ENCODE measurements at regions not wholly inside any gene's neighbourhood (a gene's known extent, or its start where the extent isn't known, plus 50 kb on each side); places are given as distances from the start of the nearest gene placed in this dataset.

DNA sequence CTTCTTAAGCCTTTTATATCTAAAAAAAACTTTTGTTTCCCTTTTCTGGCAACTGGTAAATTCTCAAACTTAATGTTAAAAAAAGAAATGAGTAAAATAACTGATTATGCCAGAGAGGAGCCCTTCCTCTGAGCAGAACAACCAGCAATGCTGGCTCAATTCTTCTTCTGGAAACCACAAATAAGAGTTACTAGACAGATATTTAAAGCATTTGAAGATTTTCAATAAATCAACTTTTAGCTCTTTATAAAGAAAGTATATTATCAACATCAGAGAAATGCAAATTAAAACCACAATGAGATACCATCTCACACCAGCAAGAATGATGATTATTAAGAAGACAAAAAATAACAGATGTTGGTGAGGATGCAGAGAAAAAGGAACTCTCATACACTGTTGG, 61.1 kb upstream of the TCF21 start (continued):
- TF ChIP-seq, protein P1, sequence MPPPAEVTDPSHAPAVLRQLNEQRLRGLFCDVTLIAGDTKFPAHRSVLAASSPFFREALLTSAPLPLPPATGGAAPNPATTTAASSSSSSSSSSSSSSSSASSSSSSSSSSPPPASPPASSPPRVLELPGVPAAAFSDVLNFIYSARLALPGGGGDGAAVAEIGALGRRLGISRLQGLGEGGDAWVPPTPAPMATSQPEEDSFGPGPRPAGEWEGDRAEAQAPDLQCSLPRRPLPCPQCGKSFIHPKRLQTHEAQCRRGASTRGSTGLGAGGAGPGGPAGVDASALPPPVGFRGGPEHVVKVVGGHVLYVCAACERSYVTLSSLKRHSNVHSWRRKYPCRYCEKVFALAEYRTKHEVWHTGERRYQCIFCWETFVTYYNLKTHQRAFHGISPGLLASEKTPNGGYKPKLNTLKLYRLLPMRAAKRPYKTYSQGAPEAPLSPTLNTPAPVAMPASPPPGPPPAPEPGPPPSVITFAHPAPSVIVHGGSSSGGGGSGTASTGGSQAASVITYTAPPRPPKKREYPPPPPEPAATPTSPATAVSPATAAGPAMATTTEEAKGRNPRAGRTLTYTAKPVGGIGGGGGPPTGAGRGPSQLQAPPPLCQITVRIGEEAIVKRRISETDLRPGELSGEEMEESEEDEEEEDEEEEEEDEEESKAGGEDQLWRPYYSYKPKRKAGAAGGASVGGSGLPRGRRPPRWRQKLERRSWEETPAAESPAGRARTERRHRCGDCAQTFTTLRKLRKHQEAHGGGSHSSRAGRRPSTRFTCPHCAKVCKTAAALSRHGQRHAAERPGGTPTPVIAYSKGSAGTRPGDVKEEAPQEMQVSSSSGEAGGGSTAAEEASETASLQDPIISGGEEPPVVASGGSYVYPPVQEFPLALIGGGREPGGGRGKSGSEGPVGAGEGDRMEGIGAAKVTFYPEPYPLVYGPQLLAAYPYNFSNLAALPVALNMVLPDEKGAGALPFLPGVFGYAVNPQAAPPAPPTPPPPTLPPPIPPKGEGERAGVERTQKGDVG (CRISPR knock-in tag; IDR thresholded peaks at IDR 0.05): no peak
- TF ChIP-seq ETV6 (conservative IDR thresholded peaks at IDR 0.05 in 1 of 2, IDR thresholded peaks at IDR 0.05 in 1 of 2; ENCODE audit: borderline replicate concordance in 1 of 2, low read depth in 1 of 2): no peak
- TF ChIP-seq SMAD5 (IDR thresholded peaks at IDR 0.05; ENCODE audit: low read depth): no peak

DNA sequence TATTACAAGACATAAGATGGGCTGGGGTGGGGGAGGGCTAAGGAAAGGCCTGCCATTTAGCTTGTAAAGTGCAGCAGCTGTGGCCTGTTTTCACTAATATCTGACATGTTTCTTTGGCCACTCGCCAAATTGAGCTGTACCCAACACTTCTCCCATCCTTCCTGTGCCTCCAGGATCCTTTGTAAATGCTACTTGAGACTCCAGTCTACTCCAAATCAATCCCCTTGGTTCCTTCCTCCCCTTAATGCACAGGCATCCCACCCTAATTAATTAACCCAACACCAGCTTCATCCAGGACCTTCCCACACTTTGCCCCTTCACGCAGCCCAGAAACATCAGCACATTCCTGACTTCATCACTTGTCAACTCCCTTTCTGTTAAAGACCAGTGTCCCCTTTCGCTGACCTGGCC, 55.0 kb upstream of the TCF21 start:
- intact Hi-C loops (cut with micrococcal nuclease; ENCODE audit: unreplicated experiment): no loop called here
- no peak overlapping the region for H3K4me2 ChIP-seq (ENCODE audit: control insufficient read depth, insufficient read depth)
- SMC1A ChIA-PET (ENCODE audit: uncharacterized antibody, unreplicated experiment): interaction anchor here (1.0 to 1.1 kb wide), 2 partner anchors 12 to 263 kb away, joined by 3 to 4 read pairs; no protein-coding TSS in a partner anchor
- FAIRE-seq (no peak), ATAC-seq (no peak), DNase-seq (ENCODE audit: low read depth, low spot score) (no peak)
- no peaks in the 10 kb centered on the region for H3K79me2 ChIP-seq (ENCODE audit: control insufficient read depth, insufficient read depth, low read length)
- H3K4me3 ChIP-seq: no peak overlapping the region
- H2AFZ ChIP-seq (ENCODE audit: control insufficient read depth, low read depth, low read length): no peak overlapping the region
- TF ChIP-seq CBX3 (IDR thresholded peaks at IDR 0.05; ENCODE audit: borderline replicate concordance, low read depth) (no peak), MYC (IDR thresholded peaks at IDR 0.05; ENCODE audit: insufficient read depth, insufficient read length, insufficient replicate concordance, low read length, severe bottlenecking) (no peak), EZH2 (IDR thresholded peaks at IDR 0.05; ENCODE audit: borderline replicate concordance, control insufficient read depth, low read depth, low read length) (no peak), MTA2 (IDR thresholded peaks at IDR 0.05; ENCODE audit: low read depth) (no peak), KLF5 (IDR thresholded peaks at IDR 0.05; ENCODE audit: partially characterized antibody) (no peak), KAT2A (conservative IDR thresholded peaks at IDR 0.05; ENCODE audit: control insufficient read depth, low read depth, low read length) (no peak), WRNIP1 (IDR thresholded peaks at IDR 0.05; ENCODE audit: borderline replicate concordance, low read depth, low read length) (no peak), RFX5 (IDR thresholded peaks at IDR 0.05; ENCODE audit: low read depth, low read length) (no peak), ATF7 (IDR thresholded peaks at IDR 0.05; ENCODE audit: low read depth) (no peak), ZNF384 (IDR thresholded peaks at IDR 0.05; ENCODE audit: borderline replicate concordance, low read depth, low read length) (no peak), POU2F2 (IDR thresholded peaks at IDR 0.05; ENCODE audit: borderline replicate concordance, low read depth, low read length) (no peak), ASH2L (IDR thresholded peaks at IDR 0.05; ENCODE audit: borderline replicate concordance, low read depth) (no peak)
- TF ChIP-seq, protein P2, sequence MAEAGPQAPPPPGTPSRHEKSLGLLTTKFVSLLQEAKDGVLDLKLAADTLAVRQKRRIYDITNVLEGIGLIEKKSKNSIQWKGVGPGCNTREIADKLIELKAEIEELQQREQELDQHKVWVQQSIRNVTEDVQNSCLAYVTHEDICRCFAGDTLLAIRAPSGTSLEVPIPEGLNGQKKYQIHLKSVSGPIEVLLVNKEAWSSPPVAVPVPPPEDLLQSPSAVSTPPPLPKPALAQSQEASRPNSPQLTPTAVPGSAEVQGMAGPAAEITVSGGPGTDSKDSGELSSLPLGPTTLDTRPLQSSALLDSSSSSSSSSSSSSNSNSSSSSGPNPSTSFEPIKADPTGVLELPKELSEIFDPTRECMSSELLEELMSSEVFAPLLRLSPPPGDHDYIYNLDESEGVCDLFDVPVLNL (IDR thresholded peaks at IDR 0.05; ENCODE audit: low read depth, low read length): no peak
- TF ChIP-seq, protein P3, sequence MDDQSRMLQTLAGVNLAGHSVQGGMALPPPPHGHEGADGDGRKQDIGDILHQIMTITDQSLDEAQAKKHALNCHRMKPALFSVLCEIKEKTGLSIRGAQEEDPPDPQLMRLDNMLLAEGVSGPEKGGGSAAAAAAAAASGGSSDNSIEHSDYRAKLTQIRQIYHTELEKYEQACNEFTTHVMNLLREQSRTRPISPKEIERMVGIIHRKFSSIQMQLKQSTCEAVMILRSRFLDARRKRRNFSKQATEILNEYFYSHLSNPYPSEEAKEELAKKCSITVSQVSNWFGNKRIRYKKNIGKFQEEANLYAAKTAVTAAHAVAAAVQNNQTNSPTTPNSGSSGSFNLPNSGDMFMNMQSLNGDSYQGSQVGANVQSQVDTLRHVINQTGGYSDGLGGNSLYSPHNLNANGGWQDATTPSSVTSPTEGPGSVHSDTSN (IDR thresholded peaks at IDR 0.05; ENCODE audit: insufficient replicate concordance, low read depth, low read length): no peak
- no TSS peak for BruUV-seq (replicated peaks)
- no peaks in the 10 kb centered on the region for H3K36me3 ChIP-seq (ENCODE audit: control insufficient read depth in 2 of 2, insufficient read depth in 2 of 2, low read length in 1 of 2)
- CTCF ChIA-PET: interaction anchor here (1.3 to 4.2 kb wide), 4 partner anchors 8 to 263 kb away, joined by 3 to 12 read pairs (median 6); no protein-coding TSS in a partner anchor
- H3K4me1 ChIP-seq (ENCODE audit: control insufficient read depth, insufficient read depth, low read length): no peaks in the 10 kb centered on the region
- POLR2A ChIA-PET: no interaction called here
- no peak overlapping the region for H3K27ac ChIP-seq (ENCODE audit: control insufficient read depth, insufficient read depth)
- H3K9me3 ChIP-seq (replicated peaks; ENCODE audit: control insufficient read depth, insufficient read depth, low read length): no peaks in the 10 kb centered on the region
- WGBS (ENCODE audit: insufficient coverage, insufficient replicate concordance, low lambda C conversion rate, missing lambda C conversion rate): 9% methylated on average over 3 of the region's 3 CpGs
- in situ Hi-C loops (cut with MboI): no loop called here
- no peak overlapping the region for H3K9ac ChIP-seq (ENCODE audit: control insufficient read depth, insufficient read depth, low read length)
- no peaks in the 10 kb centered on the region for H4K20me1 ChIP-seq (ENCODE audit: control insufficient read depth, insufficient read depth)
- H3K27me3 ChIP-seq (replicated peaks in 1 of 2; ENCODE audit: control insufficient read depth in 2 of 2, insufficient read depth in 2 of 2, low read length in 1 of 2): no peaks in the 10 kb centered on the region
- RAD21 ChIA-PET (ENCODE audit: unreplicated experiment): no interaction called here
